ENCODE measurements at regions not wholly inside any gene's neighbourhood (a gene's known extent, or its start where the extent isn't known, plus 50 kb on each side); places are given as distances from the start of the nearest gene placed in this dataset.

- Histone ChIP-seq H3K4me1 (ENCODE audit: control insufficient read depth in 1 of 2, insufficient read depth in 2 of 2, low read length in 2 of 2) (no peaks in the 10 kb centered on the region), H3K4me3 (replicated peaks in 1 of 2; ENCODE audit: low read depth in 1 of 2, low read length in 2 of 2) (no peak overlapping the region), H3K4me2 (ENCODE audit: low read length) (no peak overlapping the region), H3K79me2 (ENCODE audit: insufficient read depth, low read length) (no peaks in the 10 kb centered on the region), H3K9me2 (ENCODE audit: insufficient read depth) (no peaks in the 10 kb centered on the region), H3K27ac (ENCODE audit: low read depth, low read length) (no peak overlapping the region), H3K27me3 (ENCODE audit: insufficient read depth, low read length) (no peaks in the 10 kb centered on the region), H4K20me1 (ENCODE audit: insufficient read depth) (no peaks in the 10 kb centered on the region), H3K36me3 (ENCODE audit: control insufficient read depth in 1 of 2, insufficient read depth in 2 of 2, low read length in 2 of 2) (no peaks in the 10 kb centered on the region), H3K9ac (ENCODE audit: low read length) (no peak overlapping the region), H3K9me3 (ENCODE audit: control insufficient read depth in 1 of 2, insufficient read depth in 1 of 2, low read depth in 1 of 2, low read length in 2 of 2) (no peaks in the 10 kb centered on the region), H2AFZ (ENCODE audit: low read depth, low read length, poor library complexity, severe bottlenecking) (no peak overlapping the region)
- no peak for TF ChIP-seq TCF7L2 (IDR thresholded peaks at IDR 0.05; ENCODE audit: borderline replicate concordance, extremely low read depth, insufficient read depth, insufficient read length)
- TF ChIP-seq MAX (IDR thresholded peaks at IDR 0.05), result no peak
- TF ChIP-seq FOSL1 (IDR thresholded peaks at IDR 0.05; ENCODE audit: low read depth), result no peak
- TF ChIP-seq POLR2AphosphoS5 (IDR thresholded peaks at IDR 0.05; ENCODE audit: low read depth, low read length), result no peak
- no peak for TF ChIP-seq JUND (IDR thresholded peaks at IDR 0.05)
- no peak for TF ChIP-seq ATF3 (IDR thresholded peaks at IDR 0.05)
- TF ChIP-seq SP1 (IDR thresholded peaks at IDR 0.05; ENCODE audit: low read depth), result no peak
- no peak for TF ChIP-seq SRF (IDR thresholded peaks at IDR 0.05; ENCODE audit: low read depth)
- no peak for TF ChIP-seq ZNF274 (IDR thresholded peaks at IDR 0.05; ENCODE audit: low read depth, low read length)
- no peak for TF ChIP-seq EGR1 (IDR thresholded peaks at IDR 0.05; ENCODE audit: low read depth)
- TF ChIP-seq POLR2A (IDR thresholded peaks at IDR 0.05; ENCODE audit: borderline replicate concordance, extremely low read depth, insufficient read depth, insufficient read length), result no peak
- TF ChIP-seq ZBTB33 (IDR thresholded peaks at IDR 0.05; ENCODE audit: extremely low read depth, insufficient replicate concordance, low read length), result no peak
- TF ChIP-seq REST (IDR thresholded peaks at IDR 0.05; ENCODE audit: low read depth), result no peak
- TF ChIP-seq RAD21 (IDR thresholded peaks at IDR 0.05; ENCODE audit: low read depth), result no peak
- no peak for TF ChIP-seq ELF1 (IDR thresholded peaks at IDR 0.05; ENCODE audit: borderline replicate concordance, low read depth)
- TF ChIP-seq EZH2 (IDR thresholded peaks at IDR 0.05), result no peak
- no peak for TF ChIP-seq YY1 (IDR thresholded peaks at IDR 0.05; ENCODE audit: extremely low read depth, insufficient replicate concordance, low read depth, low read length)
- no peak for TF ChIP-seq EZH2phosphoT487 (IDR thresholded peaks at IDR 0.05; ENCODE audit: borderline replicate concordance)
- no peak for TF ChIP-seq CEBPB (IDR thresholded peaks at IDR 0.05; ENCODE audit: low read depth)
- TF ChIP-seq ZFX (IDR thresholded peaks at IDR 0.05), result no peak
- ChIA-PET POLR2A (no interaction called here), RAD21 (ENCODE audit: low non-redundant PET in 1 of 2, low total read pairs in 2 of 2, uncharacterized antibody in 2 of 2, unreplicated experiment in 2 of 2) (no interaction called here), CTCF (no interaction called here)
- BruUV-seq (replicated peaks), result no TSS peak
- DNase-seq (ENCODE audit: low read depth, low spot score), result no peak
- intact Hi-C loops (cut with micrococcal nuclease), result no loop called here
- no peak for ATAC-seq
Measured at GRCh38 chr5:35282810-35283209, 52.5 kb upstream of the PRLR start.

Measured in HCT116 (cell line).